Adrenal gland (tissue), 9 donors: ENCODE measurements at regions not wholly inside any gene's neighbourhood (a gene's known extent, or its start where the extent isn't known, plus 50 kb on each side); places are given as distances from the start of the nearest gene placed in this dataset.

Source experiments
- DNase-seq, 7 donors: peaks; one replicate each; pipeline ENCODE4 v3.0.0-alpha.2; 2019 to 2020
- H3K27ac ChIP-seq, 5 donors: fragments of 200-600 bp; sonication (generic) in 4 of 5; 1 replicate in 3 of 5; 2 replicates in 2 of 5; pipeline versions ENCODE4 v1.5.1 to v1.8.0; 2016 to 2020; ENCODE audit warnings: mild to moderate bottlenecking in 1 of 5
- H3K27me3 ChIP-seq: fragments of 200-600 bp; 2 replicates; pipeline ENCODE4 v1.8.0; 2021
- H3K36me3 ChIP-seq, 2 donors: fragments of 200-600 bp; replicated peaks in 1 of 2; 1 replicate in 1 of 2; 2 replicates in 1 of 2; pipeline versions ENCODE4 v1.5.1 to v1.8.0; 2018 to 2022
- H3K4me1 ChIP-seq, 2 donors: fragments of 200-600 bp; replicated peaks in 1 of 2; 1 replicate in 1 of 2; 2 replicates in 1 of 2; pipeline versions ENCODE4 v1.5.1 to v1.8.0; 2018 to 2021
- H3K4me3 ChIP-seq, 4 donors: fragments of 200-600 bp; sonication (generic) in 3 of 4; one replicate each; pipeline ENCODE4 v1.5.1; 2016 to 2018
- H3K9me3 ChIP-seq, 3 donors: fragments of 200-600 bp; sonication (generic) in 1 of 3; replicated peaks in 1 of 3; 1 replicate in 2 of 3; 2 replicates in 1 of 3; pipeline versions ENCODE4 v1.5.1 to v1.8.0; 2016 to 2021
- POLR2A ChIP-seq, 2 donors: fragments of 450-650 bp; IDR thresholded peaks; one replicate each; pipeline ENCODE4 v1.6.1; 2017; ENCODE audit warnings: antibody characterized with exemption in 2 of 2, mild to moderate bottlenecking in 2 of 2, moderate library complexity in 1 of 2
- WGBS, 4 donors: extraction: QIAGEN DNeasy Blood & Tissue Kit in 2 of 4; methylation state at CpG; one replicate each; pipeline versions ENCODE4 v1.1.5 to v1.1.7; 2013 to 2017; 5-methylcytosine and 5-hydroxymethylcytosine counted together
- intact Hi-C, 2 donors: fragments of 100-400 bp; cut with DNase I; formaldehyde crosslinking; loops; one replicate each; pipeline versions ENCODE4 v1.14.1 to v1.15.0; 2022 to 2023
- TF ChIP-seq, protein P1 (sequence below), 6 experiments: fragments of 450-650 bp in 4 of 6; fragments of 200-600 bp in 2 of 6; sonication (generic) in 1 of 6; IDR thresholded peaks; 1 replicate in 5 of 6; 2 replicates in 1 of 6; pipeline versions ENCODE4 v1.5.1 to v1.8.0; 2016 to 2021; ENCODE audit warnings: antibody characterized with exemption in 6 of 6, mild to moderate bottlenecking in 2 of 6, moderate library complexity in 1 of 6
- donor health status: healthy with polysubstance abuse.
- donor health status: Bipolar disorder and iron deficiency.
- donor health status: DM: yes; HTN: yes; CAD: no.
- donor health status: DM: no; HTN: no; CAD: no.
- donor health status: DM: no; HTN: no; CAD: no.

GRCh38 chr14:28488684-28489083 lies 277.9 kb upstream of the FOXG1 start:
- H3K9me3 ChIP-seq = no peaks in the 10 kb centered on the region
- intact Hi-C loops = no loop called here
- no peaks in the 10 kb centered on the region for H3K4me1 ChIP-seq
- H3K36me3 ChIP-seq = no peaks in the 10 kb centered on the region
- no peak for DNase-seq
- no peak overlapping the region for H3K27ac ChIP-seq
- H3K27me3 ChIP-seq = no peaks in the 10 kb centered on the region
- TF ChIP-seq POLR2A (IDR thresholded peaks at IDR 0.05) = no peak
- TF ChIP-seq, protein P1, sequence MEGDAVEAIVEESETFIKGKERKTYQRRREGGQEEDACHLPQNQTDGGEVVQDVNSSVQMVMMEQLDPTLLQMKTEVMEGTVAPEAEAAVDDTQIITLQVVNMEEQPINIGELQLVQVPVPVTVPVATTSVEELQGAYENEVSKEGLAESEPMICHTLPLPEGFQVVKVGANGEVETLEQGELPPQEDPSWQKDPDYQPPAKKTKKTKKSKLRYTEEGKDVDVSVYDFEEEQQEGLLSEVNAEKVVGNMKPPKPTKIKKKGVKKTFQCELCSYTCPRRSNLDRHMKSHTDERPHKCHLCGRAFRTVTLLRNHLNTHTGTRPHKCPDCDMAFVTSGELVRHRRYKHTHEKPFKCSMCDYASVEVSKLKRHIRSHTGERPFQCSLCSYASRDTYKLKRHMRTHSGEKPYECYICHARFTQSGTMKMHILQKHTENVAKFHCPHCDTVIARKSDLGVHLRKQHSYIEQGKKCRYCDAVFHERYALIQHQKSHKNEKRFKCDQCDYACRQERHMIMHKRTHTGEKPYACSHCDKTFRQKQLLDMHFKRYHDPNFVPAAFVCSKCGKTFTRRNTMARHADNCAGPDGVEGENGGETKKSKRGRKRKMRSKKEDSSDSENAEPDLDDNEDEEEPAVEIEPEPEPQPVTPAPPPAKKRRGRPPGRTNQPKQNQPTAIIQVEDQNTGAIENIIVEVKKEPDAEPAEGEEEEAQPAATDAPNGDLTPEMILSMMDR (IDR thresholded peaks at IDR 0.05) = no peak
- H3K4me3 ChIP-seq = no peak overlapping the region

DNA sequence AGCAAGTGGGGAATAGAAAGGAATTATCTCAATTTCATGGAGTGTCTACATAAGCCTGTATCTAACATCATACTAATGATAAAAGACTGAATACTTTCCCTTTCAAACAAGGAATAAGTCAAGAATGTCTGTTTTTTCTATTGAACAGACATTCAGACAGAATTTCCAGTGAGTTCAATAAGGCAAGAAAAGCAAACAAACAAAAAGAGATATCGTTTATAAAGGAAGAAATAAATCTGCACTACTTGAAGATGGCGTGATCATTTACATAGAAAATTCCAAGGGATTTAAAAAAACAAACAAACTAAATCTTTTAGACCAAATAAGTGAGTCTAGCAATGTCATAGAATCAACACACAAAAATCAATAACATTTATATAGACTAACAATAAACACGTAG lies 273.1 kb upstream of the FOXG1 start:
- Histone ChIP-seq H3K27ac (no peak overlapping the region), H3K4me3 (no peak overlapping the region), H3K27me3 (no peaks in the 10 kb centered on the region), H3K9me3 (no peaks in the 10 kb centered on the region), H3K4me1 (no peaks in the 10 kb centered on the region), H3K36me3 (no peaks in the 10 kb centered on the region)
- WGBS, 4 donors = 66 to 71% (median 68%) methylated on average over 3 of the region's 3 CpGs
- DNase-seq = no peak
- no peak for TF ChIP-seq POLR2A (IDR thresholded peaks at IDR 0.05)
- TF ChIP-seq, protein P1 (IDR thresholded peaks at IDR 0.05) = no peak
- intact Hi-C loops = no loop called here

DNA sequence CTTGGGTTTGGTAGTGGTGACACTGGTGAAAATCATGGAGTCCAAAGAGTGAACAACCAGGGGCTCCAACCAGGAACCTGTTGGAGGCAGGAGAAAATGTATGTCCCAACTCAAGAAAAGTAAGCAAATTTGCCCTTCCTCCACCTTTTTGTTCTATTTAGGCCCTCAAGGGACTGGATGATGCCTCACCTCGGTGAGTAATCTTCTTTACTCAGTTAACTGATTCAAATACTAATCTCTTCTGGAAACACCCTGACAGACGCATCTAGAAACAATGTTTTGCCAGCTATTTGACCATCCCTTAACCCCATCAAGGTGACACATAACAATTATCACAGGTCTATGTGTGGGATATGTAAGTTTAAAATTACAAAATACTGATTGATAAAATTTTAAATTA lies 272.4 kb upstream of the FOXG1 start:
- intact Hi-C loops = no loop called here
- WGBS, 4 donors = 72 to 83% (median 73%) methylated on average over 2 of the region's 2 CpGs
- no peak for DNase-seq

DNA sequence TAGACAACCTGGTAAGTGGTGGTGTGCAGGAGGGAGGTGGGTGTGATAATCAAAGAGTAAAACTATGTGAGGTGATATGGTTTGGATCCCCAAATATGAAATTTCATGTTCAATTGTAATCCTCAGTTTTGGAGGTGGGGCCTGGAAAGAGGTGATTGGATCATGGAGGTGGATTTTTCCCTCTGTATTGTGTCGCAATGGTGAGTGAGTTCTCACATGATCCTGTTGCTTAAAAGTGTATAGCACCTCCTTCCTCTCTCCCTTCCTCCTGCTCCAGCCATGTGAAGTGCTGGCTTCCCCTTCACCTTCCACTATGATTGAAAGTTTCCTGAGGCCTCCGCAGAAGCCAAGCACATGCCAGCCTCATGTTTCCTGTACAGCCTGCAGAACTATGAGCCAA lies 270.2 kb upstream of the FOXG1 start:
- no peak overlapping the region for H3K4me3 ChIP-seq
- intact Hi-C loops = no loop called here
- WGBS, 4 donors = 59 to 80% (median 73%) methylated on average over 2 of the region's 2 CpGs
- H3K36me3 ChIP-seq = no peaks in the 10 kb centered on the region
- no peak overlapping the region for H3K27ac ChIP-seq
- no peaks in the 10 kb centered on the region for H3K9me3 ChIP-seq
- no peaks in the 10 kb centered on the region for H3K4me1 ChIP-seq
- no peak for TF ChIP-seq POLR2A (IDR thresholded peaks at IDR 0.05)
- TF ChIP-seq, protein P1 (IDR thresholded peaks at IDR 0.05) = no peak
- H3K27me3 ChIP-seq = no peaks in the 10 kb centered on the region
- no peak for DNase-seq

More for the DNA sequence above, 272.4 kb upstream of the FOXG1 start:
- no peaks in the 10 kb centered on the region for H3K9me3 ChIP-seq
- H3K36me3 ChIP-seq = no peaks in the 10 kb centered on the region
- H3K4me1 ChIP-seq = no peaks in the 10 kb centered on the region
- H3K4me3 ChIP-seq = no peak overlapping the region
- no peaks in the 10 kb centered on the region for H3K27me3 ChIP-seq
- no peak for TF ChIP-seq POLR2A (IDR thresholded peaks at IDR 0.05)
- TF ChIP-seq, protein P1 (IDR thresholded peaks at IDR 0.05) = no peak
- H3K27ac ChIP-seq = no peak overlapping the region
